Right atrium auricular region (tissue), 2 donors: ENCODE measurements at regions not wholly inside any gene's neighbourhood (a gene's known extent, or its start where the extent isn't known, plus 50 kb on each side); places are given as distances from the start of the nearest gene placed in this dataset.
"Not testable (repeated sequence)": the region's sequence is repeated elsewhere in the genome, so short reads cannot be mapped to it uniquely, and the experiment has no call there.

ENCODE experiments used
- DNase-seq: peaks from one replicate; pipeline ENCODE4 v3.0.0-alpha.2; 2019; ENCODE audit warnings: low spot score
- H3K27ac ChIP-seq, 2 donors: fragments of 200-600 bp; sonication (generic); 1 replicate in 1 of 2; 2 replicates in 1 of 2; pipeline ENCODE4 v1.5.1; 2016 to 2019
- H3K27me3 ChIP-seq, 2 donors: fragments of 200-600 bp; sonication (generic); one replicate each; pipeline versions ENCODE4 v1.5.1 to v1.6.0; 2017 to 2019
- H3K36me3 ChIP-seq: fragments of 200-600 bp; sonication (generic); one replicate; pipeline ENCODE4 v1.5.1; 2016
- H3K4me1 ChIP-seq, 2 donors: fragments of 200-600 bp; sonication (generic); one replicate each; pipeline versions ENCODE4 v1.5.1 to v1.6.0; 2017 to 2019
- H3K4me3 ChIP-seq, 2 donors: fragments of 200-600 bp; sonication (generic); 1 replicate in 1 of 2; 2 replicates in 1 of 2; pipeline ENCODE4 v1.5.1; 2017 to 2019; ENCODE audit warnings: mild to moderate bottlenecking in 1 of 2, moderate library complexity in 1 of 2
- H3K9me3 ChIP-seq, 2 donors: fragments of 200-600 bp; sonication (generic); one replicate each; pipeline ENCODE4 v1.5.1; 2019
- CTCF ChIP-seq, 2 donors: fragments of 200-600 bp; sonication (generic); IDR thresholded peaks; one replicate each; pipeline ENCODE4 v1.5.1; 2019; ENCODE audit warnings: antibody characterized with exemption in 2 of 2

GRCh38 chr1:188723332-188724020 is 1754.2 kb downstream of the BRINP3 start:
- Histone ChIP-seq H3K27me3 (no peaks in the 10 kb centered on the region), H3K9me3 (no peaks in the 10 kb centered on the region), H3K36me3 (no peaks in the 10 kb centered on the region), H3K4me1 (no peaks in the 10 kb centered on the region), H3K27ac (no peak overlapping the region), H3K4me3 (no peak overlapping the region)
- no peak for TF ChIP-seq CTCF (IDR thresholded peaks at IDR 0.05)
- DNase-seq = no peak

- no peaks in the 10 kb centered on the region for H3K9me3 ChIP-seq
- H3K4me1 ChIP-seq = no peaks in the 10 kb centered on the region
- H3K4me3 ChIP-seq = no peak overlapping the region
- no peaks in the 10 kb centered on the region for H3K36me3 ChIP-seq
- DNase-seq = no peak
- no peaks in the 10 kb centered on the region for H3K27me3 ChIP-seq
- no peak overlapping the region for H3K27ac ChIP-seq
- TF ChIP-seq CTCF (IDR thresholded peaks at IDR 0.05) = no peak
Measured at GRCh38 chr1:188729039-188729438, 1748.6 kb downstream of the BRINP3 start.

GRCh38 chr1:188735567-188735966 is 1742.1 kb downstream of the BRINP3 start:
- no peak overlapping the region for H3K4me3 ChIP-seq
- no peak for TF ChIP-seq CTCF (IDR thresholded peaks at IDR 0.05)
- no peaks in the 10 kb centered on the region for H3K36me3 ChIP-seq
- DNase-seq = no peak
- no peak overlapping the region for H3K27ac ChIP-seq
- H3K27me3 ChIP-seq = no peaks in the 10 kb centered on the region
- no peaks in the 10 kb centered on the region for H3K4me1 ChIP-seq
- no peaks in the 10 kb centered on the region for H3K9me3 ChIP-seq

- not testable (repeated sequence) for DNase-seq, H3K4me1 ChIP-seq, H3K27ac ChIP-seq, H3K27me3 ChIP-seq, H3K36me3 ChIP-seq, H3K9me3 ChIP-seq, H3K4me3 ChIP-seq
Measured at GRCh38 chr1:188749275-188749674, 1728.4 kb downstream of the BRINP3 start.

- not testable (repeated sequence) for H3K9me3 ChIP-seq, H3K36me3 ChIP-seq, DNase-seq, H3K4me1 ChIP-seq, H3K27ac ChIP-seq, H3K27me3 ChIP-seq, H3K4me3 ChIP-seq
Measured at GRCh38 chr1:188752027-188752426, 1725.6 kb downstream of the BRINP3 start.

- not testable (repeated sequence) for H3K36me3 ChIP-seq, DNase-seq, H3K27ac ChIP-seq, H3K4me1 ChIP-seq, H3K9me3 ChIP-seq, H3K27me3 ChIP-seq, H3K4me3 ChIP-seq
Measured at GRCh38 chr1:188757747-188758146, 1719.9 kb downstream of the BRINP3 start.

GRCh38 chr1:188761226-188761625 is 1716.4 kb downstream of the BRINP3 start:
- Histone ChIP-seq H3K4me3 (no peak overlapping the region), H3K4me1 (no peaks in the 10 kb centered on the region), H3K36me3 (no peaks in the 10 kb centered on the region), H3K27me3 (no peaks in the 10 kb centered on the region), H3K27ac (no peak overlapping the region), H3K9me3 (no peaks in the 10 kb centered on the region)
- no peak for TF ChIP-seq CTCF (IDR thresholded peaks at IDR 0.05)
- DNase-seq = no peak
